Heart left ventricle (tissue), 13 donors: ENCODE measurements at regions not wholly inside any gene's neighbourhood (a gene's known extent, or its start where the extent isn't known, plus 50 kb on each side); places are given as distances from the start of the nearest gene placed in this dataset.

Experiments used
- CTCF ChIP-seq, 12 donors: fragments of 200-600 bp; sonication (generic) in 4 of 12; IDR thresholded peaks; one replicate each; pipeline versions ENCODE4 v1.5.0 to v1.8.0; 2018 to 2022; ENCODE audit warnings: antibody characterized with exemption in 12 of 12, mild to moderate bottlenecking in 5 of 12
- POLR2A ChIP-seq, 2 donors: fragments of 450-650 bp; IDR thresholded peaks; one replicate each; pipeline ENCODE4 v1.6.1; 2017; ENCODE audit warnings: antibody characterized with exemption in 2 of 2, mild to moderate bottlenecking in 2 of 2, moderate library complexity in 2 of 2
- donor health status: ischemic (EF 13 %, LVEDD 7.1; RV severe dilation, severe dysfunction).
- donor health status: DM: no; HTN: yes; CAD: no.
- donor health status: DM: no; HTN: no; CAD: no.
- donor health status: ischemic (EF 25% LVEDD 6.9; RV normal size, moderate dysfunction).
- donor health status: ischemic (EF 25% LVEDD 5.7; RV mildly dilated, moderate dysfunction).
- donor health status: ischemic (EF 35%, LVEDD 5.7; RV mildly dilated, moderate dysfunction).
- donor health status: nonischemic (EF 11% LVEDD 7.7; RV severe dilation, severe dysfunction).
- donor health status: DM: yes; HTN: yes; CAD: no.
- donor health status: PGD.
- donor health status: ischemic (EF 29% LVEDD 5.4; RV normal size, mild dysfunction).
- donor health status: nonischemic (EF 23%, LVEDD 6.1; RV moderate dilation, normal function).

DNA sequence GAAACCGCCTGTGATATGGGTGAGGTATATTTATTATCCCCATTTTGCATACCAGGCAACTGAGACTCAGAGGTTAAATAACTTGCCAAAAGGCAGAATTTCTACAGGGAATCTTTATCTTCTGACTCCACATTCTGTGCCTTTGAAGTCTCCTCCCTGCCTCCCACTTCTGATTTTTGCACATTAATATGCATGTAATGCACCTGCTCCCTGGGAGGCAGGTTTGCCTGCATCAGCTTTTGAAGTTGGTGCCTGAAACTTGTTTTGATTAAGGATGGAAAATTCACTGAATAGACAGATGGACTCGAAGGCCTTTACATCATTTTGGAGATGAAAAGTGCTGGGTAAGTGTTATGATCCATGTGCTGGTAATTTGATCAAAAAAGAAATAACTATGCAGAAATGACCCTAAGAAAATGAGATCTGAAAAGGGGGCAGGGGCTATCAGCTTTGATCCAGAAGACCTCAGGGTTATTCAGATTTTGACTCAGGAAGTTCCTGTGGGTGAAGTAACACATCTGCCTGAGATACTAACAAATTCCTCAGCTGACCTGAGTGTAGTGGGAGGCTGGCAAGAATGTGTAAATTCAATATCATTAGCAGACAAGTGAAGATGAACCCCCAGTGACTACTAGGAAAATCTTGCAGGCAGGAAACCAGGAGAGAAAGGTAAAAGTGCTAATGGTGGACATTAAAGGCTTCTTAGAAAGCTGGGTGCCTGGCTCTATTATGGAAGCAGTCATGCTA, 167.5 kb upstream of the BOD1L1 start:
- TF ChIP-seq CTCF (IDR thresholded peaks at IDR 0.05), result no peak
- TF ChIP-seq POLR2A (IDR thresholded peaks at IDR 0.05), result no peak
